Mesendoderm (in vitro differentiated cells): ENCODE measurements at regions not wholly inside any gene's neighbourhood (a gene's known extent, or its start where the extent isn't known, plus 50 kb on each side); places are given as distances from the start of the nearest gene placed in this dataset.

Experiments
- DNase-seq: peaks from one replicate; pipeline ENCODE4 v3.0.0; 2013
- H2AK5ac ChIP-seq: 2 replicates; pipeline ENCODE4 v1.6.1; 2013; ENCODE audit warnings: low read length, inconsistent platforms
- H2BK120ac ChIP-seq: 2 replicates; pipeline ENCODE4 v1.6.1; 2013; ENCODE audit warnings: low read depth, mild to moderate bottlenecking, low read length, moderate library complexity, mixed read lengths
- H2BK15ac ChIP-seq: replicated peaks from 2 replicates; pipeline ENCODE4 v1.6.1; 2013; ENCODE audit warnings: low read depth, mild to moderate bottlenecking, moderate library complexity
- H2BK5ac ChIP-seq: 2 replicates; pipeline ENCODE4 v1.6.1; 2013; ENCODE audit warnings: low read length, inconsistent platforms
- H3K18ac ChIP-seq: 2 replicates; pipeline ENCODE4 v1.6.1; 2013; ENCODE audit warnings: mild to moderate bottlenecking, low read length, mixed read lengths
- H3K23ac ChIP-seq: one replicate; pipeline ENCODE4 v1.6.1; 2013; ENCODE audit warnings: low read length
- H3K27ac ChIP-seq: 2 replicates; pipeline ENCODE4 v1.5.1; 2013; ENCODE audit warnings: low read depth, mild to moderate bottlenecking, inconsistent platforms, low read length, moderate library complexity
- H3K27me3 ChIP-seq: 2 replicates; pipeline ENCODE4 v1.6.1; 2013; ENCODE audit warnings: low read length, control low read depth, mild to moderate bottlenecking, inconsistent platforms; ENCODE audit not compliant: insufficient read depth, poor library complexity
- H3K36me3 ChIP-seq: 2 replicates; pipeline ENCODE4 v1.6.1; 2013; ENCODE audit warnings: low read length, inconsistent platforms; ENCODE audit not compliant: control insufficient read depth, insufficient read depth
- H3K4ac ChIP-seq: one replicate; pipeline ENCODE4 v1.6.1; 2013; ENCODE audit warnings: low read depth, mild to moderate bottlenecking, low read length, moderate library complexity
- H3K4me1 ChIP-seq: 2 replicates; pipeline ENCODE4 v1.6.1; 2013; ENCODE audit warnings: low read depth, low read length, inconsistent platforms; ENCODE audit not compliant: control insufficient read depth
- H3K4me2 ChIP-seq: 2 replicates; pipeline ENCODE4 v1.6.1; 2013; ENCODE audit warnings: low read length
- H3K4me3 ChIP-seq: 2 replicates; pipeline ENCODE4 v1.5.1; 2013; ENCODE audit warnings: mild to moderate bottlenecking, low read length
- H3K56ac ChIP-seq: one replicate; pipeline ENCODE4 v1.6.1; 2013; ENCODE audit warnings: low read length
- H3K79me1 ChIP-seq: 2 replicates; pipeline ENCODE4 v1.6.1; 2013; ENCODE audit warnings: low read length, inconsistent platforms
- H3K79me2 ChIP-seq: 2 replicates; pipeline ENCODE4 v1.6.1; 2013; ENCODE audit warnings: mild to moderate bottlenecking, low read length; ENCODE audit not compliant: control insufficient read depth, insufficient read depth
- H3K9ac ChIP-seq: 2 replicates; pipeline ENCODE4 v1.6.1; 2013; ENCODE audit warnings: low read length, inconsistent platforms
- H4K5ac ChIP-seq: one replicate; pipeline ENCODE4 v1.6.1; 2013; ENCODE audit warnings: low read length
- H4K8ac ChIP-seq: one replicate; pipeline ENCODE4 v1.6.1; 2013; ENCODE audit warnings: low read depth, mild to moderate bottlenecking, control low read depth, low read length, moderate library complexity
- WGBS: extraction: QIAGEN DNeasy Blood & Tissue Kit; methylation state at CpG from one replicate; pipeline ENCODE4 v1.1.7; 2013; ENCODE audit warnings: low lambda C conversion rate, missing lambda C conversion rate; ENCODE audit not compliant: insufficient coverage; ENCODE audit errors: extremely low coverage; 5-methylcytosine and 5-hydroxymethylcytosine counted together

- no peak overlapping the region for H3K4ac ChIP-seq
- H3K36me3 ChIP-seq: no peaks in the 10 kb centered on the region
- no peaks in the 10 kb centered on the region for H3K79me2 ChIP-seq
- no peak overlapping the region for H3K4me3 ChIP-seq
- WGBS: no CpG with 5 or more reads among the region's 7 CpGs
- H3K27me3 ChIP-seq: no peaks in the 10 kb centered on the region
- no peak overlapping the region for H3K18ac ChIP-seq
- H2BK5ac ChIP-seq: no peak overlapping the region
- no peak overlapping the region for H3K56ac ChIP-seq
- no peaks in the 10 kb centered on the region for H3K79me1 ChIP-seq
- H3K4me1 ChIP-seq: no peaks in the 10 kb centered on the region
- H2BK15ac ChIP-seq: no peak overlapping the region
- no peak overlapping the region for H3K27ac ChIP-seq
- H3K9ac ChIP-seq: no peak overlapping the region
- DNase-seq: no peak
- no peak overlapping the region for H3K23ac ChIP-seq
- no peak overlapping the region for H2BK120ac ChIP-seq
- H4K5ac ChIP-seq: no peak overlapping the region
- H3K4me2 ChIP-seq: no peak overlapping the region
- no peak overlapping the region for H4K8ac ChIP-seq
- no peak overlapping the region for H2AK5ac ChIP-seq
Observed at GRCh38 chr15:75145027-75145841, 56.4 kb upstream of the C15orf39 start.

GRCh38 chr15:75148280-75148679 is 53.4 kb upstream of the C15orf39 start:
- Histone ChIP-seq H4K5ac (no peak overlapping the region), H3K18ac (no peak overlapping the region), H3K79me2 (no peaks in the 10 kb centered on the region), H2BK15ac (no peak overlapping the region), H3K4me2 (no peak overlapping the region), H2BK5ac (no peak overlapping the region), H3K4me1 (no peaks in the 10 kb centered on the region), H3K36me3 (no peaks in the 10 kb centered on the region), H4K8ac (no peak overlapping the region), H3K4me3 (no peak overlapping the region), H3K79me1 (no peaks in the 10 kb centered on the region), H3K27me3 (no peaks in the 10 kb centered on the region), H3K4ac (no peak overlapping the region), H3K9ac (no peak overlapping the region), H2AK5ac (no peak overlapping the region), H3K23ac (no peak overlapping the region), H3K27ac (no peak overlapping the region), H3K56ac (no peak overlapping the region), H2BK120ac (no peak overlapping the region)
- peak; percentile 46 for DNase-seq
- WGBS: no CpG with 5 or more reads among the region's 2 CpGs

- H3K4me3 ChIP-seq: no peak overlapping the region
- no CpG with 5 or more reads among the region's 4 CpGs for WGBS
Observed at GRCh38 chr15:75149867-75150709, 51.6 kb upstream of the C15orf39 start.

GRCh38 chr15:75151214-75152128 is 50.2 kb upstream of the C15orf39 start:
- Histone ChIP-seq H3K4me3 (no peak overlapping the region), H2BK120ac (no peak overlapping the region), H3K4ac (no peak overlapping the region), H3K18ac (no peak overlapping the region), H4K8ac (no peak overlapping the region), H2BK15ac (no peak overlapping the region), H3K23ac (no peak overlapping the region), H3K9ac (no peak overlapping the region), H3K27me3 (no peaks in the 10 kb centered on the region), H2BK5ac (no peak overlapping the region), H3K4me1 (no peaks in the 10 kb centered on the region), H4K5ac (no peak overlapping the region), H2AK5ac (no peak overlapping the region), H3K79me2 (no peaks in the 10 kb centered on the region), H3K56ac (no peak overlapping the region), H3K36me3 (no peaks in the 10 kb centered on the region), H3K4me2 (no peak overlapping the region), H3K27ac (no peak overlapping the region), H3K79me1 (no peaks in the 10 kb centered on the region)
- DNase-seq: no peak
- WGBS: no CpG with 5 or more reads among the region's 5 CpGs

More at GRCh38 chr15:75149867-75150709, 51.6 kb upstream of the C15orf39 start:
- Histone ChIP-seq H3K27ac (no peak overlapping the region), H2BK120ac (no peak overlapping the region), H3K9ac (no peak overlapping the region), H3K27me3 (no peaks in the 10 kb centered on the region), H2BK15ac (no peak overlapping the region), H3K4me1 (no peaks in the 10 kb centered on the region), H2BK5ac (no peak overlapping the region), H3K4ac (no peak overlapping the region), H3K79me1 (no peaks in the 10 kb centered on the region), H4K8ac (no peak overlapping the region), H3K79me2 (no peaks in the 10 kb centered on the region), H3K4me2 (no peak overlapping the region), H4K5ac (no peak overlapping the region), H3K36me3 (no peaks in the 10 kb centered on the region), H3K18ac (no peak overlapping the region), H3K56ac (no peak overlapping the region), H2AK5ac (no peak overlapping the region), H3K23ac (no peak overlapping the region)
- no peak for DNase-seq
